Smooth muscle cell (in vitro differentiated cells): ENCODE measurements at regions not wholly inside any gene's neighbourhood (a gene's known extent, or its start where the extent isn't known, plus 50 kb on each side); places are given as distances from the start of the nearest gene placed in this dataset.

Source experiments
- DNase-seq: peaks from one replicate; lab custom pipeline; 2025; ENCODE audit not compliant: unreplicated experiment; lab: John Stamatoyannopoulos, UW
- H2AFZ ChIP-seq: fragments of 200-600 bp; sonication (generic); 2 replicates; pipeline ENCODE4 v1.6.0; 2016; ENCODE audit warnings: antibody characterized with exemption, low read depth, mild to moderate bottlenecking
- H3F3A ChIP-seq: fragments of 200-600 bp; sonication (generic); 2 replicates; pipeline ENCODE4 v1.6.0; 2017; ENCODE audit warnings: antibody characterized with exemption, low read depth
- H3K27ac ChIP-seq: fragments of 200-600 bp; sonication (generic); 2 replicates; pipeline ENCODE4 v1.5.1; 2016; ENCODE audit warnings: low read depth, mild to moderate bottlenecking
- H3K27me3 ChIP-seq: fragments of 200-600 bp; sonication (generic); 2 replicates; pipeline ENCODE4 v1.6.1; 2016; ENCODE audit warnings: low read depth, mild to moderate bottlenecking
- H3K36me3 ChIP-seq: fragments of 200-600 bp; sonication (generic); 2 replicates; pipeline ENCODE4 v1.5.1; 2016; ENCODE audit warnings: low read depth
- H3K4me1 ChIP-seq: fragments of 200-600 bp; sonication (generic); 2 replicates; pipeline ENCODE4 v1.5.1; 2016; ENCODE audit warnings: low read depth
- H3K4me2 ChIP-seq: fragments of 200-600 bp; sonication (generic); 2 replicates; pipeline ENCODE4 v1.6.0; 2016; ENCODE audit warnings: mild to moderate bottlenecking
- H3K4me3 ChIP-seq: fragments of 200-600 bp; sonication (generic); 2 replicates; pipeline ENCODE4 v1.5.1; 2016; ENCODE audit warnings: mild to moderate bottlenecking
- H3K79me2 ChIP-seq: fragments of 200-600 bp; sonication (generic); 2 replicates; pipeline ENCODE4 v1.6.0; 2016; ENCODE audit warnings: low read depth, mild to moderate bottlenecking
- H3K9ac ChIP-seq: fragments of 200-600 bp; sonication (generic); 2 replicates; pipeline ENCODE4 v1.6.0; 2016; ENCODE audit warnings: low read depth
- H3K9me3 ChIP-seq: fragments of 200-600 bp; sonication (generic); replicated peaks from 2 replicates; pipeline ENCODE4 v1.5.1; 2016; ENCODE audit warnings: low read depth
- H4K20me1 ChIP-seq: fragments of 200-600 bp; sonication (generic); 2 replicates; pipeline ENCODE4 v1.6.0; 2016; ENCODE audit warnings: low read depth
- CTCF ChIP-seq: fragments of 200-600 bp; sonication (generic); IDR thresholded peaks from 2 replicates; pipeline ENCODE4 v1.5.1; 2017; ENCODE audit warnings: borderline replicate concordance, mild to moderate bottlenecking, antibody characterized with exemption; ENCODE audit not compliant: insufficient read depth, poor library complexity, severe bottlenecking
- WGBS: methylation state at CpG from one replicate; pipeline ENCODE4 v1.1.7; 2016; ENCODE audit warnings: low lambda C conversion rate; 5-methylcytosine and 5-hydroxymethylcytosine counted together

DNA sequence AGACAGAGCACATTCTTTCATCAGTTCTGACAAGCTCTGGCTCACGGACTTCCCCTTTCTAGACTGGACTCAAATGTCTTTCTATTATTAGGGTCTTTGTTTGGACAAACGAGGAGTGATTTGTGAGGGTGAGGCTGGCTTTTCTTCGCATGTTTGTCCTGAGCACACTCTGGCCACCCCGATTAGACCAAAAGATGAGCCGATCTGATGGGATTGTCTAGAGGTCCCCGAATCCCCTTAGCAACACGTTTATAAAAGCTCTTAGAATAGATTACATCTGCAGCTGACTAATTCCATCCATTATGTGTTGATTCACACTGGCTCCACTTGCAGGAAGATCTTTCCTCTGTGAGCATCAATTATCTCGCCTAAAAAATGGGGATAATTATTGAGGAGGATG, 675.4 kb upstream of the AUTS2 start:
- Histone ChIP-seq H3K27ac (no peak overlapping the region), H3K9me3 (peaks cover 7% of the 10 kb centered on the region), H2AFZ (no peak overlapping the region), H3K4me1 (no peaks in the 10 kb centered on the region), H3F3A (no peaks in the 10 kb centered on the region), H3K36me3 (no peaks in the 10 kb centered on the region), H4K20me1 (no peaks in the 10 kb centered on the region), H3K4me2 (no peak overlapping the region), H3K79me2 (no peaks in the 10 kb centered on the region), H3K4me3 (no peak overlapping the region), H3K9ac (no peak overlapping the region), H3K27me3 (no peaks in the 10 kb centered on the region)
- no peak for TF ChIP-seq CTCF
- 85% methylated on average over 8 of the region's 8 CpGs for WGBS
- DNase-seq = no peak

- Histone ChIP-seq H3K9me3 (peaks cover 3% of the 10 kb centered on the region), H3K4me1 (no peaks in the 10 kb centered on the region), H3F3A (no peaks in the 10 kb centered on the region), H3K4me3 (no peak overlapping the region), H3K27ac (no peak overlapping the region), H3K36me3 (no peaks in the 10 kb centered on the region), H3K27me3 (peaks cover under 1% of the 10 kb centered on the region), H3K9ac (no peak overlapping the region), H2AFZ (no peak overlapping the region), H3K79me2 (no peaks in the 10 kb centered on the region), H4K20me1 (no peaks in the 10 kb centered on the region), H3K4me2 (no peak overlapping the region)
- DNase-seq = no peak
- 90% methylated on average over 6 of the region's 6 CpGs for WGBS
- TF ChIP-seq CTCF = no peak
Measured at GRCh38 chr7:68925241-68925640, 673.0 kb upstream of the AUTS2 start.

- 83% methylated on average over 6 of the region's 6 CpGs for WGBS
- Histone ChIP-seq H2AFZ (no peak overlapping the region), H3K4me3 (no peak overlapping the region)
Measured at GRCh38 chr7:68929781-68930261, 668.5 kb upstream of the AUTS2 start.

More at GRCh38 chr7:68929781-68930261, 668.5 kb upstream of the AUTS2 start:
- Histone ChIP-seq H3K27me3 (peaks cover 8% of the 10 kb centered on the region), H4K20me1 (no peaks in the 10 kb centered on the region), H3K27ac (no peak overlapping the region), H3F3A (no peaks in the 10 kb centered on the region), H3K4me1 (no peaks in the 10 kb centered on the region), H3K4me2 (no peak overlapping the region), H3K9me3 (no peaks in the 10 kb centered on the region), H3K9ac (no peak overlapping the region), H3K36me3 (no peaks in the 10 kb centered on the region), H3K79me2 (no peaks in the 10 kb centered on the region)
- no peak for DNase-seq
- no peak for TF ChIP-seq CTCF
